ENCODE measurements at regions not wholly inside any gene's neighbourhood (a gene's known extent, or its start where the extent isn't known, plus 50 kb on each side); places are given as distances from the start of the nearest gene placed in this dataset.
A peak's percentile ranks its signal among the peaks of the same experiment; 100 is the strongest.

DNA sequence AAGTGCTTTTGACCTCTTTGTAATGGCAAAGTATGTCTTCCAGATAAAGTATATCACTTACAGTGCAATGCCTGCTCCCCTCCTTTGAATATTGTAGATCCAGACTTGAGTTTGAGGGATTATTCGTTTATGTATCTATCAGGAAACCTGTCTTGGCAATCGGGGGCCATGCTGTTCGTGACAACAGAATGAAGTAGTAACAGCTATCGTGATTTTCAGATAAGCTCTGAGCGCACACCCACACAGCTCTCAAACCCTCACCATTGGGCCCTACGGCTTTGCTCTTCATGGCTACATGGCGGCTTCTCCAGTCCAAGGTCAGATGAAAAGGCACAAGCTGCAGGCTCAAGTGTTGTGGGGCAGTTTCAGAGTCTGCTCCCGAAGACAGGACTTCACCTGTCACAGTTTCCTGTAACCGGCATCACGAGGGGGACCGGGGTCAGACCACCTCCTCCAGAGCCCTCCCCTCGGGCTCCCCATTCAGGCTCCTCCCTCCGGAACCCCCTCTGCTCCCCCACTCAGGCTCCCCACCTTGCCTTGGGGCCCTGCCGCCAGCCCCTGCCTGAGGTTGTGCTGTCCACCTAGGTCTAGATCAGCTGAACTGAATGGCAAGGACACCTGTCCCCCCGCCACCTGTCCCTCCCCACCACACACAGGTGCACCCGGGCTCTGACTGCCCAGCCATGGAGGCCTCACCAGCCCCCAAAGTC is 292.5 kb upstream of the SALL3 start:
- intact Hi-C loops (cut with DNase I) = no loop called here
- Histone ChIP-seq H3K27ac (no peak overlapping the region), H3K36me3 (no peaks in the 10 kb centered on the region), H3K4me1 (no peaks in the 10 kb centered on the region), H3K4me3 (no peak overlapping the region), H3K9me3 (no peaks in the 10 kb centered on the region), H3K27me3 (peaks cover 0 to 8% (median 0%) of the 10 kb centered on the region in 9 donors)
- ATAC-seq = no peak
- TF ChIP-seq, protein P1, sequence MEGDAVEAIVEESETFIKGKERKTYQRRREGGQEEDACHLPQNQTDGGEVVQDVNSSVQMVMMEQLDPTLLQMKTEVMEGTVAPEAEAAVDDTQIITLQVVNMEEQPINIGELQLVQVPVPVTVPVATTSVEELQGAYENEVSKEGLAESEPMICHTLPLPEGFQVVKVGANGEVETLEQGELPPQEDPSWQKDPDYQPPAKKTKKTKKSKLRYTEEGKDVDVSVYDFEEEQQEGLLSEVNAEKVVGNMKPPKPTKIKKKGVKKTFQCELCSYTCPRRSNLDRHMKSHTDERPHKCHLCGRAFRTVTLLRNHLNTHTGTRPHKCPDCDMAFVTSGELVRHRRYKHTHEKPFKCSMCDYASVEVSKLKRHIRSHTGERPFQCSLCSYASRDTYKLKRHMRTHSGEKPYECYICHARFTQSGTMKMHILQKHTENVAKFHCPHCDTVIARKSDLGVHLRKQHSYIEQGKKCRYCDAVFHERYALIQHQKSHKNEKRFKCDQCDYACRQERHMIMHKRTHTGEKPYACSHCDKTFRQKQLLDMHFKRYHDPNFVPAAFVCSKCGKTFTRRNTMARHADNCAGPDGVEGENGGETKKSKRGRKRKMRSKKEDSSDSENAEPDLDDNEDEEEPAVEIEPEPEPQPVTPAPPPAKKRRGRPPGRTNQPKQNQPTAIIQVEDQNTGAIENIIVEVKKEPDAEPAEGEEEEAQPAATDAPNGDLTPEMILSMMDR (IDR thresholded peaks at IDR 0.05) = no peak
- TF ChIP-seq POLR2A (IDR thresholded peaks at IDR 0.05) = no peak
- WGBS, 4 donors = 78 to 83% (median 81%) methylated on average over 10 to 16 of the region's 16 CpGs
- no peak for DNase-seq

GRCh38 chr18:78687736-78688135 is 291.9 kb upstream of the SALL3 start:
- Histone ChIP-seq H3K4me1 (no peaks in the 10 kb centered on the region), H3K4me3 (no peak overlapping the region), H3K9me3 (no peaks in the 10 kb centered on the region), H3K27ac (no peak overlapping the region), H3K27me3 (peaks cover 0 to 8% (median 0%) of the 10 kb centered on the region in 9 donors), H3K36me3 (no peaks in the 10 kb centered on the region)
- TF ChIP-seq POLR2A (IDR thresholded peaks at IDR 0.05) = no peak
- TF ChIP-seq, protein P1 (IDR thresholded peaks at IDR 0.05) = no peak
- WGBS, 4 donors = 67 to 93% (median 72%) methylated on average over 5 to 7 of the region's 7 CpGs
- DNase-seq = no peak
- ATAC-seq = no peak
- intact Hi-C loops (cut with DNase I) = no loop called here

DNA sequence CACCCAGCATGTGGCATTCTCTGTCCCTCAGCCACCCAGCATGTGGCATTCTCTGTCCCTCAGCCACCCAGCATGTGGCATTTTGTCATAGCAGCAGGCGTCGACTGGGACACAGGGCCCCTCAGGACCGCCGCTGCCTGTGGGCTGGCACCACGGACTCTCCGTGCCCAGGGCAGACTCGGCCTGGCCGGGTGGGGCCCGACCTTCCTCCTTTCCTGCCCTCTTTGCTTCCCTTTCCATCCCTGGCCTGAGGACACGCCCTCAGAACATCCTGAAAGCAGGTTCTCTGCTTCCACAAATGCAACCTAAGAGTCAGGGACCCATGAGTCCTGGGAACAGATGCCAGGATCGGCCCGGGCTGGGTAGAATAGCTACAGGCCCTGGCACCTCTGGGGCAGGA is 291.4 kb upstream of the SALL3 start:
- no peaks in the 10 kb centered on the region for H3K4me1 ChIP-seq
- no peak overlapping the region for H3K4me3 ChIP-seq
- TF ChIP-seq, protein P1 (IDR thresholded peaks at IDR 0.05) = no peak
- TF ChIP-seq POLR2A (IDR thresholded peaks at IDR 0.05) = no peak
- peaks cover 0 to 8% (median 0%) of the 10 kb centered on the region in 9 donors for H3K27me3 ChIP-seq
- no peak overlapping the region for H3K27ac ChIP-seq
- H3K9me3 ChIP-seq = no peaks in the 10 kb centered on the region
- 65 to 79% (median 72%) methylated on average over 10 to 12 of the region's 12 CpGs for WGBS, 4 donors
- DNase-seq (no peak), ATAC-seq (no peak)
- no peaks in the 10 kb centered on the region for H3K36me3 ChIP-seq
- intact Hi-C loops (cut with DNase I) = no loop called here

- H3K36me3 ChIP-seq = no peaks in the 10 kb centered on the region
- TF ChIP-seq POLR2A (IDR thresholded peaks at IDR 0.05) = no peak
- TF ChIP-seq, protein P1 (IDR thresholded peaks at IDR 0.05) = no peak
Observed at GRCh38 chr18:78688916-78689315, 290.7 kb upstream of the SALL3 start.

More at GRCh38 chr18:78688916-78689315, 290.7 kb upstream of the SALL3 start:
- no peak for ATAC-seq
- 84 to 88% (median 84%) methylated on average over 11 of the region's 11 CpGs for WGBS, 4 donors
- Histone ChIP-seq H3K4me3 (no peak overlapping the region), H3K27me3 (peaks cover 0 to 8% (median 0%) of the 10 kb centered on the region in 9 donors), H3K9me3 (no peaks in the 10 kb centered on the region), H3K27ac (no peak overlapping the region), H3K4me1 (no peaks in the 10 kb centered on the region)
- peak in 1 of 5 donors; percentile 47 for DNase-seq
- intact Hi-C loops (cut with DNase I) = no loop called here

Measured in heart left ventricle (tissue), 16 donors.